ENCODE measurements at regions not wholly inside any gene's neighbourhood (a gene's known extent, or its start where the extent isn't known, plus 50 kb on each side); places are given as distances from the start of the nearest gene placed in this dataset.

GRCh38 chr10:60664859-60665258 is 113.4 kb upstream of the CDK1 start:
- DNase-seq = no peak

GRCh38 chr10:60663850-60664249 is 114.4 kb upstream of the CDK1 start:
- DNase-seq = no peak

- DNase-seq = no peak
These were observed 115.2 kb upstream of the CDK1 start for GRCh38 chr10:60662917-60663614.

GRCh38 chr10:60661637-60662036 is 116.6 kb upstream of the CDK1 start:
- DNase-seq = no peak

GRCh38 chr10:60660625-60661024 is 117.7 kb upstream of the CDK1 start:
- no peak for DNase-seq

- DNase-seq = no peak
These were observed 123.3 kb upstream of the CDK1 start for GRCh38 chr10:60654813-60655464.

- DNase-seq = no peak
These were observed 125.7 kb upstream of the CDK1 start for GRCh38 chr10:60652628-60653027.

- no peak for DNase-seq
These were observed 127.9 kb upstream of the CDK1 start for GRCh38 chr10:60650378-60650800.

- no peak for DNase-seq
These were observed 128.5 kb upstream of the CDK1 start for GRCh38 chr10:60649485-60650377.

GRCh38 chr10:60648761-60649160 is 129.5 kb upstream of the CDK1 start:
- no peak for DNase-seq

GRCh38 chr10:60646966-60647796 is 131.1 kb upstream of the CDK1 start:
- DNase-seq = no peak

GRCh38 chr10:60645980-60646379 is 132.3 kb upstream of the CDK1 start:
- no peak for DNase-seq

- no peak for DNase-seq
These were observed 133.7 kb upstream of the CDK1 start for GRCh38 chr10:60644436-60645130.

- no peak for DNase-seq
These were observed 134.4 kb upstream of the CDK1 start for GRCh38 chr10:60643874-60644273.

GRCh38 chr10:60629332-60629731 is 148.9 kb upstream of the CDK1 start:
- no peak for DNase-seq

GRCh38 chr10:60627778-60628748 is 150.2 kb upstream of the CDK1 start:
- DNase-seq = no peak

- no peak for DNase-seq
These were observed 152.2 kb upstream of the CDK1 start for GRCh38 chr10:60626037-60626436.

GRCh38 chr10:60623627-60624026 is 154.7 kb upstream of the CDK1 start:
- no peak for DNase-seq

GRCh38 chr10:60621018-60621417 is 157.3 kb upstream of the CDK1 start:
- no peak for DNase-seq

- no peak for DNase-seq
These were observed 159.4 kb upstream of the CDK1 start for GRCh38 chr10:60618861-60619260.

- DNase-seq = no peak
These were observed 162.7 kb upstream of the CDK1 start for GRCh38 chr10:60615541-60615940.

Measured in right forelimb (tissue), 1 donor.